ENCODE measurements at regions not wholly inside any gene's neighbourhood (a gene's known extent, or its start where the extent isn't known, plus 50 kb on each side); places are given as distances from the start of the nearest gene placed in this dataset.
"Not testable (repeated sequence)": the region's sequence is repeated elsewhere in the genome, so short reads cannot be mapped to it uniquely, and the experiment has no call there.

- no peak overlapping the region for H3K27ac ChIP-seq
- no peak for DNase-seq
- no peak overlapping the region for H3K4me3 ChIP-seq
- no peaks in the 10 kb centered on the region for H3K27me3 ChIP-seq
- no peaks in the 10 kb centered on the region for H3K36me3 ChIP-seq
- no peaks in the 10 kb centered on the region for H3K4me1 ChIP-seq
- intact Hi-C loops (cut with DNase I; ENCODE audit: low total_unique reads) (no loop called here), in situ Hi-C loops (cut with MboI; ENCODE audit: low sequenced_read_pairs in 4 of 4) (no loop called here)
- no peak for TF ChIP-seq POLR2A (IDR thresholded peaks at IDR 0.05)
- TF ChIP-seq, protein P1, sequence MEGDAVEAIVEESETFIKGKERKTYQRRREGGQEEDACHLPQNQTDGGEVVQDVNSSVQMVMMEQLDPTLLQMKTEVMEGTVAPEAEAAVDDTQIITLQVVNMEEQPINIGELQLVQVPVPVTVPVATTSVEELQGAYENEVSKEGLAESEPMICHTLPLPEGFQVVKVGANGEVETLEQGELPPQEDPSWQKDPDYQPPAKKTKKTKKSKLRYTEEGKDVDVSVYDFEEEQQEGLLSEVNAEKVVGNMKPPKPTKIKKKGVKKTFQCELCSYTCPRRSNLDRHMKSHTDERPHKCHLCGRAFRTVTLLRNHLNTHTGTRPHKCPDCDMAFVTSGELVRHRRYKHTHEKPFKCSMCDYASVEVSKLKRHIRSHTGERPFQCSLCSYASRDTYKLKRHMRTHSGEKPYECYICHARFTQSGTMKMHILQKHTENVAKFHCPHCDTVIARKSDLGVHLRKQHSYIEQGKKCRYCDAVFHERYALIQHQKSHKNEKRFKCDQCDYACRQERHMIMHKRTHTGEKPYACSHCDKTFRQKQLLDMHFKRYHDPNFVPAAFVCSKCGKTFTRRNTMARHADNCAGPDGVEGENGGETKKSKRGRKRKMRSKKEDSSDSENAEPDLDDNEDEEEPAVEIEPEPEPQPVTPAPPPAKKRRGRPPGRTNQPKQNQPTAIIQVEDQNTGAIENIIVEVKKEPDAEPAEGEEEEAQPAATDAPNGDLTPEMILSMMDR (IDR thresholded peaks at IDR 0.05 in 4 of 5, conservative IDR thresholded peaks at IDR 0.05 in 1 of 5) = no peak
- H3K9me3 ChIP-seq = no peaks in the 10 kb centered on the region
- no peak for ATAC-seq
Measured at GRCh38 chr9:80976403-80976802, 712.9 kb downstream of the TLE1 start.

DNA sequence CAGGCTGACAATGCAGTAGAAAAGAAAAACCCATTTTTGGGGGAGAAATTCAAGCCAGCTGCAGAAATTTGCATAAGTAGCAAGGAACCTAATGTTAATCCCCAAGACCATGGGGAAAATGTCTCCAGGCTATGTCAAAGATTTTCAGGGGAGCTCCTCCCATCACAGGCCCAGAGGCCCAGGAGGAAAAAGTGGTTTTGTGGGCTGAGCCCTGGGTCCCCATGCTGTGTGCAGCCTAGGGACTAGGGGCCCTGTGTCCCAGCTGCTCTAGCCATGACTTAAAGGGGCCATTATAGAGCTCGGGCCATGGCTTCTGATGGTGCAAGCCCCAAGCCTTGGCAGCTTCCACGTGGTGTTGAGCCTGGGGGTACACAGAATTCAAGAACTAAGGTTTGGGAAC, 719.0 kb downstream of the TLE1 start:
- H3K27ac ChIP-seq; DNase-seq; intact Hi-C loops (cut with DNase I; ENCODE audit: low total_unique reads); H3K4me1 ChIP-seq; H3K9me3 ChIP-seq; in situ Hi-C loops (cut with MboI; ENCODE audit: low sequenced_read_pairs in 4 of 4); H3K27me3 ChIP-seq; ATAC-seq; H3K4me3 ChIP-seq; H3K36me3 ChIP-seq: not testable (repeated sequence)

- ATAC-seq (no peak), DNase-seq (no peak)
- Histone ChIP-seq H3K36me3 (no peaks in the 10 kb centered on the region), H3K9me3 (no peaks in the 10 kb centered on the region), H3K4me1 (no peaks in the 10 kb centered on the region), H3K27ac (no peak overlapping the region), H3K4me3 (no peak overlapping the region), H3K27me3 (no peaks in the 10 kb centered on the region)
- intact Hi-C loops (cut with DNase I; ENCODE audit: low total_unique reads) = no loop called here
- TF ChIP-seq POLR2A (IDR thresholded peaks at IDR 0.05) = no peak
- TF ChIP-seq, protein P1 (IDR thresholded peaks at IDR 0.05 in 4 of 5, conservative IDR thresholded peaks at IDR 0.05 in 1 of 5) = no peak
- in situ Hi-C loops (cut with MboI; ENCODE audit: low sequenced_read_pairs in 4 of 4) = no loop called here
Measured at GRCh38 chr9:80968611-80969010, 720.7 kb downstream of the TLE1 start.

- no peak overlapping the region for H3K4me3 ChIP-seq
- H3K4me1 ChIP-seq = no peaks in the 10 kb centered on the region
- H3K27ac ChIP-seq = no peak overlapping the region
- TF ChIP-seq POLR2A (IDR thresholded peaks at IDR 0.05) = no peak
- TF ChIP-seq, protein P1 (IDR thresholded peaks at IDR 0.05 in 4 of 5, conservative IDR thresholded peaks at IDR 0.05 in 1 of 5) = no peak
- no peak for ATAC-seq
- in situ Hi-C loops (cut with MboI; ENCODE audit: low sequenced_read_pairs in 4 of 4) (no loop called here), intact Hi-C loops (cut with DNase I; ENCODE audit: low total_unique reads) (no loop called here)
- no peaks in the 10 kb centered on the region for H3K9me3 ChIP-seq
- DNase-seq = no peak
- H3K27me3 ChIP-seq = no peaks in the 10 kb centered on the region
- H3K36me3 ChIP-seq = no peaks in the 10 kb centered on the region
Measured at GRCh38 chr9:80964914-80965313, 724.4 kb downstream of the TLE1 start.

DNA sequence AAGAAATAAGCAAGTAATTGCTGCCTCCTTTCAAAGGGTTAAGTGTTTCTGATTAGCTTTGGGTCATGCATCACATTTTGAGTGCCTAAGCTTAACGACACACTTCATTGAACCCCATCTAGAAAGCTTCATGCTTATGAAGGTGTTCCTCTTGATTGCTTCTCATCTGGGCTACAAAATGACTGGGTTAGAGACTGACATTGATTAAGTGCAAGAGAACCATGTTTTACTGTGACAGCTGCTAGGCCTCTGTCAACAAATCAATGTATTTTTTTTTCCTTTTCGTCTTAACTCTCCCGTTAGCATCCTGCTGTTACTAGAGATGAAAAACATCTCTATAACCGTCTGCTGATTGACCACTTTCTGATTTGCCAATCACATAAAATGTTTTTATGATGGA, 725.0 kb downstream of the TLE1 start:
- Histone ChIP-seq H3K27me3 (no peaks in the 10 kb centered on the region), H3K27ac (no peak overlapping the region), H3K4me3 (no peak overlapping the region), H3K9me3 (no peaks in the 10 kb centered on the region), H3K36me3 (no peaks in the 10 kb centered on the region), H3K4me1 (no peaks in the 10 kb centered on the region)
- TF ChIP-seq, protein P1 (IDR thresholded peaks at IDR 0.05 in 4 of 5, conservative IDR thresholded peaks at IDR 0.05 in 1 of 5) = no peak
- no peak for TF ChIP-seq POLR2A (IDR thresholded peaks at IDR 0.05)
- in situ Hi-C loops (cut with MboI; ENCODE audit: low sequenced_read_pairs in 4 of 4) = no loop called here
- ATAC-seq (no peak), DNase-seq (no peak)
- intact Hi-C loops (cut with DNase I; ENCODE audit: low total_unique reads) = no loop called here
